Testis (tissue), 2 donors: ENCODE measurements at regions not wholly inside any gene's neighbourhood (a gene's known extent, or its start where the extent isn't known, plus 50 kb on each side); places are given as distances from the start of the nearest gene placed in this dataset.

Experiments used
- DNase-seq: peaks from one replicate; pipeline ENCODE4 v3.0.0-alpha.2; 2019
- H3K27ac ChIP-seq, 2 donors: fragments of 200-600 bp; sonication (generic); one replicate each; pipeline ENCODE4 v1.5.1; 2019
- H3K27me3 ChIP-seq: fragments of 200-600 bp; sonication (generic); one replicate; pipeline ENCODE4 v1.5.1; 2019
- H3K36me3 ChIP-seq: fragments of 200-600 bp; sonication (generic); one replicate; pipeline ENCODE4 v1.5.1; 2017; ENCODE audit warnings: low read depth; ENCODE audit errors: missing control alignments
- H3K4me1 ChIP-seq: fragments of 200-600 bp; sonication (generic); one replicate; pipeline ENCODE4 v1.5.1; 2019
- H3K4me3 ChIP-seq, 2 donors: fragments of 200-600 bp; sonication (generic); one replicate each; pipeline ENCODE4 v1.5.1; 2017 to 2019
- H3K9me3 ChIP-seq: fragments of 200-600 bp; sonication (generic); one replicate; pipeline ENCODE4 v1.5.1; 2017
- CTCF ChIP-seq, 3 experiments: fragments of 450-650 bp in 2 of 3; fragments of 200-600 bp in 1 of 3; sonication (generic) in 1 of 3; IDR thresholded peaks; one replicate each; pipeline ENCODE4 v1.5.1; 2016 to 2019; ENCODE audit warnings: antibody characterized with exemption in 3 of 3, mild to moderate bottlenecking in 2 of 3, moderate library complexity in 1 of 3
- POLR2A ChIP-seq: fragments of 450-650 bp; IDR thresholded peaks from one replicate; pipeline ENCODE4 v1.6.1; 2017; ENCODE audit warnings: antibody characterized with exemption, mild to moderate bottlenecking, moderate library complexity
- WGBS, 2 donors: methylation state at CpG; one replicate each; pipeline ENCODE4 v1.1.5; 2018; 5-methylcytosine and 5-hydroxymethylcytosine counted together
- intact Hi-C: fragments of 100-400 bp; cut with DNase I; formaldehyde crosslinking; loops from one replicate; pipeline ENCODE4 v1.15.1; 2023; ENCODE audit warnings: low total_unique reads

DNA sequence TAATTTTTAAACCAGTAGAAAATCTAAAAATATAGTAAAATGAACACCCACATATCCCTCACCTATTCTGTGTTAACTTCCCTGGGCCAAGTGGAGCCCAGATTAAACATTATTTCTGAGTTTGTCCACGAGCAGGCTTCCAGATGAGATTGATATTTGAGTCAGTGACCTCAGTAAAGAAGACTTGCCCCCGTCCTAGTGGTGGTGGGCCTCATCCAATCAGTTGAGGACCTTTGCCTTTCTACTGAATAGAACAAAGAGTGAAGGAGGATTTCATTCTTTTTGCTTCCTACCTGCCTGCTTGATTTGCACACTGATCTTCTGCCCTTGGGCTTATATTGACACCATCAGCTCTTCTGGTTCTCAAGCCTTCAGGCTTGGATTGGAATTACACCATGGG, 174.7 kb upstream of the PLEKHG7 start:
- DNase-seq, result no peak
- Histone ChIP-seq H3K27ac (no peak overlapping the region), H3K27me3 (no peaks in the 10 kb centered on the region), H3K4me1 (no peaks in the 10 kb centered on the region), H3K4me3 (no peak overlapping the region), H3K36me3 (no peaks in the 10 kb centered on the region), H3K9me3 (no peaks in the 10 kb centered on the region)
- TF ChIP-seq POLR2A (no peak), CTCF (IDR thresholded peaks at IDR 0.05) (no peak)
- intact Hi-C loops, result no loop called here
- WGBS, 2 donors, result 88 to 98% methylated on average over 2 of the region's 2 CpGs

DNA sequence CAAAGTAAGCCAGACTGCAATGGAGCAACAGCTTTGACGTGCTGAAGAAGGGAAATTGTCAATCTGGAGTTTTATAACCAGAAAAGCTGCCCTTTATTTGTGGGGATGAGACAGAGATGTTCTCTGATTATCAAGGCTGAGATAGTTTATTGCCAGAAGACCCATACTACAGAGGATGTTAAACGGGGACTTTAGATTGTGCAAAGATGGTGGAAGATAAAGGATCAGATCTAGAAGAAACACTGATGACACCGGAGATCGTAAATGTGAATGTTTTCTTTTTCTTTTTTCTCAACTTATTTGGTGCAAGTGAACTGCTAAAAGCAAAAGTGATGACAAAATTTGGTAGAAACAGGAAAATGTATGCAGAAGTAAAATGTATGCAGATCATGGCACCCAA, 178.3 kb upstream of the PLEKHG7 start:
- 92% methylated on average over 4 of the region's 4 CpGs for WGBS, 2 donors
- DNase-seq, result no peak
- no peak overlapping the region for H3K27ac ChIP-seq
- no peaks in the 10 kb centered on the region for H3K4me1 ChIP-seq
- no peaks in the 10 kb centered on the region for H3K9me3 ChIP-seq
- TF ChIP-seq CTCF (IDR thresholded peaks at IDR 0.05), result no peak
- TF ChIP-seq POLR2A, result no peak
- intact Hi-C loops, result no loop called here
- H3K27me3 ChIP-seq, result no peaks in the 10 kb centered on the region
- no peaks in the 10 kb centered on the region for H3K36me3 ChIP-seq
- H3K4me3 ChIP-seq, result no peak overlapping the region

- no peaks in the 10 kb centered on the region for H3K4me1 ChIP-seq
- no peak for DNase-seq
- H3K36me3 ChIP-seq, result no peaks in the 10 kb centered on the region
- H3K9me3 ChIP-seq, result no peaks in the 10 kb centered on the region
- no peak overlapping the region for H3K4me3 ChIP-seq
- intact Hi-C loops, result no loop called here
- no peak overlapping the region for H3K27ac ChIP-seq
- TF ChIP-seq CTCF (IDR thresholded peaks at IDR 0.05), result no peak
- TF ChIP-seq POLR2A, result no peak
- H3K27me3 ChIP-seq, result no peaks in the 10 kb centered on the region
These were observed 182.3 kb upstream of the PLEKHG7 start for GRCh38 chr12:92520511-92520910.

GRCh38 chr12:92519284-92519683, 183.5 kb upstream of the PLEKHG7 start:
- no peak for DNase-seq
- H3K9me3 ChIP-seq, result no peaks in the 10 kb centered on the region
- intact Hi-C loops, result no loop called here
- H3K4me1 ChIP-seq, result no peaks in the 10 kb centered on the region
- H3K4me3 ChIP-seq, result no peak overlapping the region
- no peaks in the 10 kb centered on the region for H3K27me3 ChIP-seq
- H3K36me3 ChIP-seq, result no peaks in the 10 kb centered on the region
- WGBS, 2 donors, result 94 to 100% methylated on average over 1 of the region's 1 CpG
- TF ChIP-seq POLR2A, result no peak
- no peak for TF ChIP-seq CTCF (IDR thresholded peaks at IDR 0.05)
- H3K27ac ChIP-seq, result no peak overlapping the region

- Histone ChIP-seq H3K27ac (no peak overlapping the region), H3K36me3 (no peaks in the 10 kb centered on the region), H3K4me3 (no peak overlapping the region), H3K4me1 (no peaks in the 10 kb centered on the region), H3K27me3 (no peaks in the 10 kb centered on the region), H3K9me3 (no peaks in the 10 kb centered on the region)
- TF ChIP-seq CTCF (IDR thresholded peaks at IDR 0.05), result no peak
- no peak for TF ChIP-seq POLR2A
- intact Hi-C loops, result no loop called here
- no peak for DNase-seq
- whole genome bisulfite sequencing, 2 donors, result 87 to 90% methylated on average over 4 of the region's 4 CpGs
These were observed 184.7 kb upstream of the PLEKHG7 start for GRCh38 chr12:92518071-92518470.
